ENCODE measurements at regions not wholly inside any gene's neighbourhood (a gene's known extent, or its start where the extent isn't known, plus 50 kb on each side); places are given as distances from the start of the nearest gene placed in this dataset.
"Not testable (repeated sequence)": the region's sequence is repeated elsewhere in the genome, so short reads cannot be mapped to it uniquely, and the experiment has no call there.

GRCh38 chr13:79870123-79870522 is 389.2 kb downstream of the NDFIP2 start:
- no peak for DNase-seq (ENCODE audit: low spot score)

GRCh38 chr13:79869326-79869725 is 388.4 kb downstream of the NDFIP2 start:
- no peak for DNase-seq (ENCODE audit: low spot score)

- no peak for DNase-seq (ENCODE audit: low spot score)
Measured at GRCh38 chr13:79867254-79867653, 386.3 kb downstream of the NDFIP2 start.

- DNase-seq (ENCODE audit: low spot score), result no peak
Measured at GRCh38 chr13:79866436-79866835, 385.5 kb downstream of the NDFIP2 start.

- DNase-seq (ENCODE audit: low spot score), result no peak
Measured at GRCh38 chr13:79862515-79862914, 381.6 kb downstream of the NDFIP2 start.

- DNase-seq (ENCODE audit: low spot score), result no peak
Measured at GRCh38 chr13:79861731-79862130, 380.8 kb downstream of the NDFIP2 start.

GRCh38 chr13:79860791-79861190 is 379.8 kb downstream of the NDFIP2 start:
- no peak for DNase-seq (ENCODE audit: low spot score)

GRCh38 chr13:79859756-79860155 is 378.8 kb downstream of the NDFIP2 start:
- no peak for DNase-seq (ENCODE audit: low spot score)

GRCh38 chr13:79853251-79853650 is 372.3 kb downstream of the NDFIP2 start:
- no peak for DNase-seq (ENCODE audit: low spot score)

GRCh38 chr13:79851318-79851717 is 370.4 kb downstream of the NDFIP2 start:
- no peak for DNase-seq (ENCODE audit: low spot score)

GRCh38 chr13:79847882-79848592 is 367.1 kb downstream of the NDFIP2 start:
- DNase-seq (ENCODE audit: low spot score), result no peak

- DNase-seq (ENCODE audit: low spot score), result no peak
Measured at GRCh38 chr13:79846386-79846785, 365.4 kb downstream of the NDFIP2 start.

GRCh38 chr13:79837741-79838450 is 356.9 kb downstream of the NDFIP2 start:
- peak; percentile 41 for DNase-seq (ENCODE audit: low spot score)

- DNase-seq (ENCODE audit: low spot score), result not testable (repeated sequence)
Measured at GRCh38 chr13:79836121-79836520, 355.2 kb downstream of the NDFIP2 start.

- no peak for DNase-seq (ENCODE audit: low spot score)
Measured at GRCh38 chr13:79834876-79835275, 353.9 kb downstream of the NDFIP2 start.

- DNase-seq (ENCODE audit: low spot score), result no peak
Measured at GRCh38 chr13:79833991-79834390, 353.0 kb downstream of the NDFIP2 start.

- DNase-seq (ENCODE audit: low spot score), result no peak
Measured at GRCh38 chr13:79831556-79831955, 350.6 kb downstream of the NDFIP2 start.

- no peak for DNase-seq (ENCODE audit: low spot score)
Measured at GRCh38 chr13:79830945-79831344, 350.0 kb downstream of the NDFIP2 start.

- DNase-seq (ENCODE audit: low spot score), result no peak
Measured at GRCh38 chr13:79830426-79830825, 349.5 kb downstream of the NDFIP2 start.

GRCh38 chr13:79829880-79830279 is 348.9 kb downstream of the NDFIP2 start:
- no peak for DNase-seq (ENCODE audit: low spot score)

GRCh38 chr13:79825959-79826358 is 345.0 kb downstream of the NDFIP2 start:
- DNase-seq (ENCODE audit: low spot score), result no peak

- DNase-seq (ENCODE audit: low spot score), result no peak
Measured at GRCh38 chr13:79815041-79815440, 334.1 kb downstream of the NDFIP2 start.

GRCh38 chr13:79812070-79812850 is 331.3 kb downstream of the NDFIP2 start:
- no peak for DNase-seq (ENCODE audit: low spot score)
